ENCODE measurements at regions not wholly inside any gene's neighbourhood (a gene's known extent, or its start where the extent isn't known, plus 50 kb on each side); places are given as distances from the start of the nearest gene placed in this dataset.

GRCh38 chr15:91400481-91400880 is 300.4 kb downstream of the SV2B start:
- TF ChIP-seq, protein P1, sequence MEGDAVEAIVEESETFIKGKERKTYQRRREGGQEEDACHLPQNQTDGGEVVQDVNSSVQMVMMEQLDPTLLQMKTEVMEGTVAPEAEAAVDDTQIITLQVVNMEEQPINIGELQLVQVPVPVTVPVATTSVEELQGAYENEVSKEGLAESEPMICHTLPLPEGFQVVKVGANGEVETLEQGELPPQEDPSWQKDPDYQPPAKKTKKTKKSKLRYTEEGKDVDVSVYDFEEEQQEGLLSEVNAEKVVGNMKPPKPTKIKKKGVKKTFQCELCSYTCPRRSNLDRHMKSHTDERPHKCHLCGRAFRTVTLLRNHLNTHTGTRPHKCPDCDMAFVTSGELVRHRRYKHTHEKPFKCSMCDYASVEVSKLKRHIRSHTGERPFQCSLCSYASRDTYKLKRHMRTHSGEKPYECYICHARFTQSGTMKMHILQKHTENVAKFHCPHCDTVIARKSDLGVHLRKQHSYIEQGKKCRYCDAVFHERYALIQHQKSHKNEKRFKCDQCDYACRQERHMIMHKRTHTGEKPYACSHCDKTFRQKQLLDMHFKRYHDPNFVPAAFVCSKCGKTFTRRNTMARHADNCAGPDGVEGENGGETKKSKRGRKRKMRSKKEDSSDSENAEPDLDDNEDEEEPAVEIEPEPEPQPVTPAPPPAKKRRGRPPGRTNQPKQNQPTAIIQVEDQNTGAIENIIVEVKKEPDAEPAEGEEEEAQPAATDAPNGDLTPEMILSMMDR (IDR thresholded peaks at IDR 0.05), result no peak
- TF ChIP-seq POLR2A (IDR thresholded peaks at IDR 0.05) (no peak), POLR2AphosphoS5 (IDR thresholded peaks at IDR 0.05; ENCODE audit: insufficient read depth in 1 of 2, low read depth in 1 of 2) (no peak)
